RWPE1 (cell line): ENCODE measurements at regions not wholly inside any gene's neighbourhood (a gene's known extent, or its start where the extent isn't known, plus 50 kb on each side); places are given as distances from the start of the nearest gene placed in this dataset.

Source experiments
- CTCF ChIA-PET: fragments of 350-600 bp; sonication (Branson Sonifier 250); formaldehyde crosslinking; extraction: SDS; loops from one replicate; lab custom pipeline; 2021; lab: Yijun Ruan, JAX
- POLR2A ChIA-PET: fragments of 400-600 bp; formaldehyde crosslinking; extraction: SDS; loops from one replicate; lab custom pipeline; 2020; ENCODE audit warnings: antibody characterized with exemption; ENCODE audit not compliant: low non-redundant PET; lab: Yijun Ruan, JAX
- DNase-seq: peaks from one replicate; pipeline ENCODE4 v3.0.0; 2012; ENCODE audit warnings: low spot score
- H3K27ac ChIP-seq: fragments of 450-650 bp; 2 replicates; pipeline ENCODE4 v1.5.1; 2017
- TF ChIP-seq, protein P1 (sequence below): fragments of 450-650 bp; conservative IDR thresholded peaks from 2 replicates; pipeline ENCODE4 v1.5.1; 2017; ENCODE audit warnings: low read depth, mild to moderate bottlenecking

DNA sequence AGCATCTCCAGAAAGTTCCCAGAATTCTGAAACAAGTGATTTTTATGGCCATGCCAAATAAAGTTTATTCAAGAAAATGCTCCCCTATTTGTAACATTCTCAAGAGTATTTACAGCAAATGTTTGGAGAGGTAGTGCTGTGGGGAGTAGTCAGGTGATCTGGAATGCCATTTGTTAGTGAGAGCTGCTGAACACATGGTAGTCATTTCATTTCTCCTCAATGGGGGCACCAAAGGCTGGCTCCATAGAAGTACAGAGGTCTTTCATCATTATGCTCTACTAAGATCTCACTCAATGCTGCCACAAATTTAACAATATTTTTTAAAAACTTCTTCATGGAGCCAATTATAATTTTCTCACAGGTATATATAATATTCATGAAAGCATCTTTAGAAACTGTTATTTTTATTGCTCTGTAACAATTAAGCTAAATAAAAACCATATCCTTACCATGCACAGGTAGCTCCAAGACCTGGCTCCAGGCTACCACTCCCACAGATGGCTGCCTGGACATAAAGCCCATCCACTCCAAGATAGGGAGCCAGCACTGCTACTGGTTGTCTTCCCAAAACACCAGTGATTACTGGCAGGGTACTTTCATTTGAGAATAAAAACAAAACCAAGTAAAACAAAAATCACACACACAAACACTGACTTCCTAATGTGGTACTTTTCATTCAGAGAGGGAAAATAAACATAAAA is 200.8 kb downstream of the PLK2 start:
- ChIA-PET CTCF (interaction anchor here (0.6 kb wide), 1 partner anchor 200 kb away, joined by 5 read pairs; no protein-coding TSS in a partner anchor), POLR2A (no interaction called here)
- TF ChIP-seq, protein P1, sequence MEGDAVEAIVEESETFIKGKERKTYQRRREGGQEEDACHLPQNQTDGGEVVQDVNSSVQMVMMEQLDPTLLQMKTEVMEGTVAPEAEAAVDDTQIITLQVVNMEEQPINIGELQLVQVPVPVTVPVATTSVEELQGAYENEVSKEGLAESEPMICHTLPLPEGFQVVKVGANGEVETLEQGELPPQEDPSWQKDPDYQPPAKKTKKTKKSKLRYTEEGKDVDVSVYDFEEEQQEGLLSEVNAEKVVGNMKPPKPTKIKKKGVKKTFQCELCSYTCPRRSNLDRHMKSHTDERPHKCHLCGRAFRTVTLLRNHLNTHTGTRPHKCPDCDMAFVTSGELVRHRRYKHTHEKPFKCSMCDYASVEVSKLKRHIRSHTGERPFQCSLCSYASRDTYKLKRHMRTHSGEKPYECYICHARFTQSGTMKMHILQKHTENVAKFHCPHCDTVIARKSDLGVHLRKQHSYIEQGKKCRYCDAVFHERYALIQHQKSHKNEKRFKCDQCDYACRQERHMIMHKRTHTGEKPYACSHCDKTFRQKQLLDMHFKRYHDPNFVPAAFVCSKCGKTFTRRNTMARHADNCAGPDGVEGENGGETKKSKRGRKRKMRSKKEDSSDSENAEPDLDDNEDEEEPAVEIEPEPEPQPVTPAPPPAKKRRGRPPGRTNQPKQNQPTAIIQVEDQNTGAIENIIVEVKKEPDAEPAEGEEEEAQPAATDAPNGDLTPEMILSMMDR: no peak
- H3K27ac ChIP-seq: no peak overlapping the region
- no peak for DNase-seq

DNA sequence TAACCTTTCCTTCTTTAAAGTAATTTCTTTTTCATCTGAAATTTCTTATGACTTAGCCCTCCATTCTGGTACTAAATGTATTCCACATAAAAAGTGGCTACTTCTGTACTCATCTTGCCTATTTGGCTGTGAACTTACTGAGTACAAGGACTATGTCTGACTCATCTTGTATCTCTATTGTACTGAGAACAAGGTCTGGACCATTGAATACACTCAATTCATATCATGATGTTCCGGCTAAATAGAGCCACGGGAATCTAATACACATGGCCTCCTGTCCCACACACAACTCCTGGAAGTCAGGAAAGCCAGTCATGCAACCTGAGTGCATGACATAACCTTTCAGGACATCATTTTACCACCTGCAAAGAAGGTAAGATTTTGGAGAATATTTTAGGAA is 203.9 kb downstream of the PLK2 start:
- TF ChIP-seq, protein P1: no peak
- CTCF ChIA-PET: no interaction called here
- H3K27ac ChIP-seq: no peak overlapping the region
- DNase-seq: no peak
- POLR2A ChIA-PET: no interaction called here

DNA sequence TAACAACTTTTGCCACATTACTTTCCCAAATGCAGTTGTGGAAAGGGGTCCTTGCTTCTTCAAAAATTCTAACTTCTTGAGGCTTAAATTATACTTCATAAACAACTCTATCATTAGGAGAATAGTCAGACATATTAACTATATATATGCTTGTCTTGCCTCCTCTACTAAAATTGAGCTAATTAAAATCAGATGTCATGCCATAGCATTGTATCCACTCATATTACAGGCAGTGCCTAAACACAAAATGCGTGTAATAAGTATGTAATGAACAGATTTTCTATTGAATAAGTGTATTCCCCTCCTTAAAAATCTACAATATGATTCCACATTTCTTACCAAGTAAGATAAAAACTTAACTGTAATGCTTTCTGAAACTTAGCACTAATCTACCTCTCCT is 204.5 kb downstream of the PLK2 start:
- H3K27ac ChIP-seq: no peak overlapping the region
- DNase-seq: no peak
- ChIA-PET CTCF (no interaction called here), POLR2A (no interaction called here)
- TF ChIP-seq, protein P1: no peak

DNA sequence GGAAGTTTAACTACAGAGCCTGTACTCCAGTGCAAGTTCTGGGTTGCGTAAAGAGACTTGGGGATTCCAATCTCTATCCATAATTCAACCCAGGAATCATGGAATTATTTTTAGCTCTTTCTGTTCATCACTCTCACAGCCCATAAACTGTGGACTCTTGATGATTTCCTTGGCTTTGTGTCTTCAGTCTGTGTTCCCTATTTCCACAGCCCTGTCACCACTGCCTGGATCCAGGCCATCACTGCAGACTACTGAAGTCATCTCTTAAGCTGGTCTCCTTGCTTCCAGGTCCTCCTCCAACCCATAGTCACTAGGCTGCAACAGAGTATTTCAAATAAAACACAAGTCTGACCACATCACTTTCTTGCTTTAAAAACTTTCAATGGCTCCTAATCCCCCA is 211.7 kb downstream of the PLK2 start:
- CTCF ChIA-PET: no interaction called here
- TF ChIP-seq, protein P1: no peak
- H3K27ac ChIP-seq: no peak overlapping the region
- DNase-seq: no peak
- POLR2A ChIA-PET: no interaction called here

DNA sequence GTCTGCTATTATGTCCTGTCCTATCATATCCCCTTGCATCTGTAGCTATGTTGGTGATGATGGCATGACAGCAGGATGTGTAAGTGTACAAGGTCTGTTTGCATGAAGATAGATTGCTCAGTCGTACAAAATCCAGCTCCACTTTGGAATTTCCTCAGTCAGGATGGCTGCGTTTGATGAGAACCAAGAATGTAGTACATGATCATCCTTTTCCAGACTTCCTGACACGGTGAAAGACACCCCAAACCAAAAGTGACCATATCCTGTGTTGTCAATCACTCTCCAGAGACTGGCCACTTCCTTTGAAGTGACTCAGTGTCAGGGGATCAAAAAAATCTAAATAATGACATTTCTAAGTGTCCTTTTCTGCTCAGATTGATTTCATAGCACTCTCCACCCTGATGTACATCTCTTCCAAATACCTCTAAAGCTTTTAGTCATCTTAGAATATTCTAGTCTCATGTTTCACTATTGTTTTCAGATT is 213.4 kb downstream of the PLK2 start:
- no peak for DNase-seq
- POLR2A ChIA-PET: no interaction called here
- H3K27ac ChIP-seq: no peak overlapping the region
- CTCF ChIA-PET: no interaction called here
- TF ChIP-seq, protein P1: no peak

DNA sequence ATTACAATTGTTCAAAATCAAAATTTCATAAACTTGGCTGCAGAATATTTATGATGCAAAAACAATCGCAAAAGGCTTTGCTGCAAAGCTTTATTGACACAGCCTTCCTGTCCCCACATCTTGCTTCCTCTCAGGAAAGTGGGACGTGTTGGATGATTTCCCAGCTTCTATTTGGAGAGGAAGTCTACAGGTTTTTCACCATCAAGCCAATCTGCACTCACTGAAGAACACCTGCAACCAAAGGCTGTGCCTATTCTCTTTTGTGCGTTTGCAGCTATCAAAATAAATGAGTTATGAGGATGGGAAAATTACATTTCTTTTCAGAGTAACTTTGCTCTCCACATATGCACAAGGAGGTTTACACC is 214.4 kb downstream of the PLK2 start:
- no peak overlapping the region for H3K27ac ChIP-seq

More for the DNA sequence above, 214.4 kb downstream of the PLK2 start:
- ChIA-PET POLR2A (no interaction called here), CTCF (no interaction called here)
- no peak for DNase-seq
- TF ChIP-seq, protein P1: no peak
